Neuronal stem cell (in vitro differentiated cells): ENCODE measurements at regions not wholly inside any gene's neighbourhood (a gene's known extent, or its start where the extent isn't known, plus 50 kb on each side); places are given as distances from the start of the nearest gene placed in this dataset.

Experiments used
- DNase-seq: peaks from one replicate; pipeline ENCODE4 v3.0.0-alpha.2; 2013; ENCODE audit warnings: low spot score
- H2AFZ ChIP-seq: one replicate; pipeline ENCODE4 v1.6.1; 2013; ENCODE audit warnings: mild to moderate bottlenecking, low read length, inconsistent platforms
- H2AK5ac ChIP-seq: 2 replicates; pipeline ENCODE4 v1.6.1; 2013; ENCODE audit warnings: low read depth, mild to moderate bottlenecking, inconsistent platforms, low read length, moderate library complexity, mixed read lengths
- H2BK120ac ChIP-seq: 2 replicates; pipeline ENCODE4 v1.6.1; 2013; ENCODE audit warnings: low read depth, mild to moderate bottlenecking, inconsistent platforms, low read length, moderate library complexity, mixed read lengths
- H2BK12ac ChIP-seq: one replicate; pipeline ENCODE4 v1.6.1; 2013; ENCODE audit warnings: low read length, inconsistent platforms
- H2BK15ac ChIP-seq: 2 replicates; pipeline ENCODE4 v1.6.1; 2013; ENCODE audit warnings: mild to moderate bottlenecking, low read length, inconsistent platforms, mixed read lengths
- H2BK5ac ChIP-seq: one replicate; pipeline ENCODE4 v1.6.1; 2013; ENCODE audit warnings: inconsistent platforms, mild to moderate bottlenecking, low read length, moderate library complexity
- H3K14ac ChIP-seq: one replicate; pipeline ENCODE4 v1.6.1; 2013; ENCODE audit warnings: low read length, inconsistent platforms
- H3K18ac ChIP-seq: 2 replicates; pipeline ENCODE4 v1.6.1; 2013; ENCODE audit warnings: low read length, inconsistent platforms
- H3K23ac ChIP-seq: 2 replicates; pipeline ENCODE4 v1.6.1; 2013; ENCODE audit warnings: low read depth, mild to moderate bottlenecking, mixed read lengths, low read length, inconsistent platforms; ENCODE audit not compliant: poor library complexity
- H3K27ac ChIP-seq: replicated peaks from 3 replicates; pipeline ENCODE4 v1.5.1; 2013; ENCODE audit warnings: low read length, inconsistent platforms
- H3K27me3 ChIP-seq, 3 experiments: 2 replicates each; pipeline ENCODE4 v1.6.1; 2013; ENCODE audit warnings: low read length in 3 of 3, mild to moderate bottlenecking in 2 of 3, inconsistent platforms in 1 of 3, low read depth in 1 of 3, mixed read lengths in 1 of 3, moderate library complexity in 1 of 3; ENCODE audit not compliant: control insufficient read depth in 3 of 3, insufficient read depth in 3 of 3
- H3K36me3 ChIP-seq, 2 donors: replicated peaks in 1 of 2; 2 replicates each; pipeline ENCODE4 v1.6.1; 2013; ENCODE audit warnings: low read length in 2 of 2; ENCODE audit not compliant: control insufficient read depth in 2 of 2, insufficient read depth in 2 of 2
- H3K4ac ChIP-seq: 2 replicates; pipeline ENCODE4 v1.6.1; 2013; ENCODE audit warnings: inconsistent platforms, mild to moderate bottlenecking, low read length, moderate library complexity
- H3K4me1 ChIP-seq, 2 donors: 1 replicate in 1 of 2; 2 replicates in 1 of 2; pipeline ENCODE4 v1.6.1; 2013; ENCODE audit warnings: low read length in 2 of 2, low read depth in 1 of 2; ENCODE audit not compliant: control insufficient read depth in 2 of 2, insufficient read depth in 1 of 2
- H3K4me2 ChIP-seq: one replicate; pipeline ENCODE4 v1.6.1; 2013; ENCODE audit warnings: mild to moderate bottlenecking, low read length, inconsistent platforms; ENCODE audit not compliant: insufficient read depth, poor library complexity, severe bottlenecking
- H3K4me3 ChIP-seq, 2 donors: 2 replicates each; pipeline ENCODE4 v1.5.1; 2013; ENCODE audit warnings: low read length in 2 of 2, mild to moderate bottlenecking in 2 of 2, inconsistent platforms in 1 of 2, moderate library complexity in 1 of 2
- H3K79me1 ChIP-seq: one replicate; pipeline ENCODE4 v1.6.1; 2013; ENCODE audit warnings: low read depth, mild to moderate bottlenecking, inconsistent platforms, low read length, moderate library complexity
- H3K9ac ChIP-seq: one replicate; pipeline ENCODE4 v1.6.1; 2013; ENCODE audit warnings: mild to moderate bottlenecking, low read depth, low read length, inconsistent platforms; ENCODE audit not compliant: poor library complexity
- H3K9me3 ChIP-seq, 2 donors: replicated peaks in 1 of 2; 2 replicates each; pipeline versions ENCODE3 to v1.6.1; 2013; ENCODE audit warnings: low read length in 2 of 2, mild to moderate bottlenecking in 2 of 2, inconsistent platforms in 1 of 2, low read depth in 1 of 2, mixed read lengths in 1 of 2, moderate library complexity in 1 of 2; ENCODE audit not compliant: control insufficient read depth in 2 of 2, insufficient read depth in 1 of 2
- H4K8ac ChIP-seq: one replicate; pipeline ENCODE4 v1.6.1; 2013; ENCODE audit warnings: low read depth, mild to moderate bottlenecking, inconsistent platforms, low read length, moderate library complexity
- H4K91ac ChIP-seq: one replicate; pipeline ENCODE4 v1.6.1; 2013; ENCODE audit warnings: low read length, low read depth, mild to moderate bottlenecking, inconsistent platforms; ENCODE audit not compliant: poor library complexity
- WGBS, 2 donors: extraction: QIAGEN DNeasy Blood & Tissue Kit; methylation state at CpG; one replicate each; pipeline ENCODE4 v1.1.7; 2013; ENCODE audit warnings: missing lambda C conversion rate in 2 of 2, mixed read lengths in 1 of 2; ENCODE audit not compliant: insufficient read length in 2 of 2, insufficient replicate concordance in 1 of 2; ENCODE audit errors: extremely low coverage in 2 of 2; 5-methylcytosine and 5-hydroxymethylcytosine counted together

DNA sequence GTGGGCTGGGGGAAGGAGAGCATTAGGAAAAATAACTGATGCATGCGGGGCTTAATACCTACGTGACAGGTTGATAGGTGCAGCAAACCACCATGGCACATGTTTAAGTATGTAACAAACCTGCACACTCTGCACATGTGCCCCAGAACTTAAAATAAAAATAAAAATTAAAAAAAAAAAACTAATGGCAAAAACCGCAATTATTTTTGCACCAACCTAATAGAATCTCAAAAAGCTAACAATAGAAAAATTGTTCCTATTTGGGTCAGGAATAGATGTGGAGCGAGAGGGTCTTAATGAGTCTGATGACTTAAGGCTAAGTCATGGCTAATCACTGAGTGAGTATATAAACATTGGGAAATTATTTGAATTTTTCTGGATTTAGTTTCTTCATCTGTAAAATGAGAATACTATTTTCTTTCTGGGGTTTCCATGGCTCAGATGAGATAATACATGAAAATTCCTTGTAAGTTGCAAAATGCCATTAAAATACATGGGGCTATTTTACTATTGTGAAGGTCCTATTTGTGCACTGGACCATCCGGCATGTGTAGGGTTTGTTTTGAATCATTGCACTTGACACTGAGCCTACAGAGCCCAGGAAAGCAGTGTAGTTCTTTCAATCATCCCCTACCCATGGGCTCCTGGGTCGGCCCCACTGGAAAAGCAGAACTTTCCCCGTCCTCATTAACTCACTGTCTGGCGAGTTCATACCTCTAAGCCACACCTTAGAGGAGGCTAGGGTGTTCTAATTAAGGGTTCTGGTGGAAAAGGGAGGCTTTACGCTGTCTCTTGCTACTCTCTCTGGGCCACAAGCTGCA is 164.1 kb upstream of the NTF3 start:
- Histone ChIP-seq H3K4me1 (peaks cover 0 to 2% of the 10 kb centered on the region in 2 donors), H2BK15ac (no peak overlapping the region), H3K79me1 (no peaks in the 10 kb centered on the region), H3K27ac (no peak overlapping the region), H2BK12ac (no peak overlapping the region), H3K36me3 (no peaks in the 10 kb centered on the region), H2BK5ac (no peak overlapping the region), H2AFZ (no peak overlapping the region), H3K27me3 (no peaks in the 10 kb centered on the region), H2AK5ac (no peak overlapping the region), H2BK120ac (no peak overlapping the region), H4K91ac (no peak overlapping the region), H3K18ac (no peak overlapping the region), H4K8ac (no peak overlapping the region), H3K9me3 (no peaks in the 10 kb centered on the region), H3K4me3 (no peak overlapping the region), H3K9ac (no peak overlapping the region), H3K4ac (no peak overlapping the region), H3K23ac (no peak overlapping the region), H3K14ac (no peak overlapping the region), H3K4me2 (no peak overlapping the region)
- no CpG with 5 or more reads among the region's 9 CpGs for WGBS, 2 donors
- no peak for DNase-seq

DNA sequence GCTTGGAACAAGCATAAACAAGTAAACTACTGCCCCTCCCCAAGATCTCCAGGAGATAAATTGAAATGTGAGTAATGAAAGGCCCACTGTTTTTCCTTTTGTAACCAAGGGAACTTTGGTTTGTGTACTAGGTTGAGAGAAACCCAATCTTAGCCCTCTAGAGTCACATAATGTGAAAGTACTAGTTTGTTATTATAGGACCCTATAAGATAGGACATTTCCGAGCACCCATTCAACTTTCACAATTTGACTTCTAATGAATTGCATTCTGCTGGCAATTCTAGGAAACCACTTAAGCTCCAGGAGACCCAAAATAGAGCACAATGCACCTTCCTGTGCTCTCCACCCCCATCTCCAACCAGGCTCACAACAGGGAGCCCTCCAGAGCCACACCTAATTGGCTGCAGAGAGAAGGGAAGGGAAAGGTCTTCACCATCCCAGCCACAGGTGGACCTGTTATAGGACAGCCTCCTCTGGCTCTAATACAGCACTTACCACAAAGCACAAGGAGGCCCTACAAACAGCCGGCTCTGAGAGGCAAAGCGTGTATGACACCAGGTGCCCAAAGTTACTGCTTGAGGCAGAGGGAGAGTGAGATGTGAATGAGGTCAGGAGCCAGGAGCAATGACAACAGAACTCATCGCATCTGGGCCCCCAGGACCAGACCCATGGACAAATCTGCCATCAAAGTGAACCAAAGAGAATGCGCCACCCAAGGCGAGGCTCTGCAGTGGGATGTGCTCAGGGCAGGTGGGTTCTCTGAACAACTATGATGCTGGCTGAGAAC is 163.3 kb upstream of the NTF3 start:
- H3K4me3 ChIP-seq, result no peak overlapping the region
- no peak overlapping the region for H4K8ac ChIP-seq
- no peak overlapping the region for H4K91ac ChIP-seq
- H3K4me2 ChIP-seq, result no peak overlapping the region
- no peak overlapping the region for H2BK120ac ChIP-seq
- no peaks in the 10 kb centered on the region for H3K27me3 ChIP-seq
- no CpG with 5 or more reads among the region's 6 CpGs for WGBS, 2 donors
- H2BK12ac ChIP-seq, result peak overlapping the region; percentile 5
- no peak overlapping the region for H2AK5ac ChIP-seq
- no peak overlapping the region for H3K18ac ChIP-seq
- H3K4ac ChIP-seq, result no peak overlapping the region
- H3K23ac ChIP-seq, result no peak overlapping the region
- no peaks in the 10 kb centered on the region for H3K36me3 ChIP-seq
- no peak overlapping the region for H3K9ac ChIP-seq
- H3K14ac ChIP-seq, result no peak overlapping the region
- H2BK5ac ChIP-seq, result no peak overlapping the region
- no peak overlapping the region for H3K27ac ChIP-seq
- no peak overlapping the region for H2AFZ ChIP-seq
- peaks cover 0 to 5% of the 10 kb centered on the region in 2 donors for H3K4me1 ChIP-seq
- no peaks in the 10 kb centered on the region for H3K79me1 ChIP-seq
- no peak for DNase-seq
- no peak overlapping the region for H2BK15ac ChIP-seq
- no peaks in the 10 kb centered on the region for H3K9me3 ChIP-seq

DNA sequence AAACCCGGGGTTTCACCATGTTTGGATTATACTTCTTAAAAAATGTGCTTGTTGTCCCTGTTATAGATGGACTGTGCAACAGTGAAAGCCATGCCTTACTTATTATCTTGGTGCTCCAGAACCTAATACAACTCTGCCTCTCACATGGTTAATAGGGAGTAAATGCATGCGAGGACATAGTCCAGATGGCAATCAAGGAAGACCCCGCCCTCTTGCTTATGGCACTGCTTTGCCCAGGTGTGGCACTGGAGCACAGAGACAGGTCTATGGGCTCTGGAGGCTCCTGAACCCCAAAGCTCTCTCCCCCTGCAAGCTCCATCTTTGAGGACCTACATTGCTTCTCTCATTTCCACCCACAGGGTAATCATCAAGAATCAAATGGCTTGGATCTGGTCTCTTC is 162.1 kb upstream of the NTF3 start:
- Histone ChIP-seq H4K91ac (no peak overlapping the region), H3K4me1 (peaks cover 0 to 10% of the 10 kb centered on the region in 2 donors), H3K23ac (no peak overlapping the region), H2BK5ac (no peak overlapping the region), H2BK12ac (no peak overlapping the region), H3K27me3 (no peaks in the 10 kb centered on the region), H3K4ac (no peak overlapping the region), H4K8ac (no peak overlapping the region), H3K27ac (no peak overlapping the region), H3K9me3 (no peaks in the 10 kb centered on the region), H3K9ac (no peak overlapping the region), H2BK120ac (no peak overlapping the region), H3K18ac (no peak overlapping the region), H3K4me3 (no peak overlapping the region), H3K4me2 (no peak overlapping the region), H2BK15ac (no peak overlapping the region), H3K79me1 (no peaks in the 10 kb centered on the region), H3K14ac (no peak overlapping the region), H2AK5ac (no peak overlapping the region), H3K36me3 (no peaks in the 10 kb centered on the region), H2AFZ (no peak overlapping the region)
- no CpG with 5 or more reads among the region's 3 CpGs for WGBS, 2 donors
- no peak for DNase-seq
